ENCODE measurements at regions not wholly inside any gene's neighbourhood (a gene's known extent, or its start where the extent isn't known, plus 50 kb on each side); places are given as distances from the start of the nearest gene placed in this dataset.

- peaks cover 0 to 3% (median 0%) of the 10 kb centered on the region in 4 donors for H3K27me3 ChIP-seq (ENCODE audit: control insufficient read depth in 4 of 4, insufficient read depth in 4 of 4, low read length in 3 of 4)
- H3K9ac ChIP-seq (ENCODE audit: low read depth in 1 of 2, low read length in 2 of 2), result no peak overlapping the region
- WGBS, result 79% methylated on average over 12 of the region's 12 CpGs
- H3K4me1 ChIP-seq (ENCODE audit: control insufficient read depth in 4 of 4, insufficient read depth in 4 of 4, low read length in 3 of 4), result no peaks in the 10 kb centered on the region
- H3K36me3 ChIP-seq (ENCODE audit: control insufficient read depth in 4 of 4, insufficient read depth in 3 of 4, low read depth in 1 of 4, low read length in 3 of 4), result no peaks in the 10 kb centered on the region
- H3K4me3 ChIP-seq (ENCODE audit: low read depth in 1 of 3, low read length in 3 of 3), result no peak overlapping the region
- no peak for DNase-seq (ENCODE audit: low spot score)
- TF ChIP-seq FOXA2 (IDR thresholded peaks at IDR 0.05) (no peak), EGR1 (IDR thresholded peaks at IDR 0.05; ENCODE audit: low read depth in 2 of 2) (no peak), RXRA (IDR thresholded peaks at IDR 0.05) (no peak), HNF4A (conservative IDR thresholded peaks at IDR 0.05) (no peak), HNF4G (IDR thresholded peaks at IDR 0.05) (no peak), REST (IDR thresholded peaks at IDR 0.05) (no peak), FOXA1 (IDR thresholded peaks at IDR 0.05) (no peak), ATF3 (IDR thresholded peaks at IDR 0.05) (no peak), YY1 (IDR thresholded peaks at IDR 0.05) (no peak)
- no peak overlapping the region for H3K27ac ChIP-seq (ENCODE audit: low read depth in 1 of 2, low read length in 2 of 2)
- H3K9me3 ChIP-seq (ENCODE audit: control insufficient read depth in 4 of 4, low read length in 3 of 4), result no peaks in the 10 kb centered on the region
These were observed 86.2 kb upstream of the KIT start for GRCh38 chr4:54571293-54572151.

GRCh38 chr4:54572152-54572542 is 85.6 kb upstream of the KIT start:
- H3K27me3 ChIP-seq (ENCODE audit: control insufficient read depth in 4 of 4, insufficient read depth in 4 of 4, low read length in 3 of 4), result peaks cover 0 to 3% (median 0%) of the 10 kb centered on the region in 4 donors
- H3K4me3 ChIP-seq (ENCODE audit: low read depth in 1 of 3, low read length in 3 of 3), result no peak overlapping the region
- no peaks in the 10 kb centered on the region for H3K9me3 ChIP-seq (ENCODE audit: control insufficient read depth in 4 of 4, low read length in 3 of 4)
- no peaks in the 10 kb centered on the region for H3K36me3 ChIP-seq (ENCODE audit: control insufficient read depth in 4 of 4, insufficient read depth in 3 of 4, low read depth in 1 of 4, low read length in 3 of 4)
- H3K9ac ChIP-seq (ENCODE audit: low read depth in 1 of 2, low read length in 2 of 2), result no peak overlapping the region
- H3K27ac ChIP-seq (ENCODE audit: low read depth in 1 of 2, low read length in 2 of 2), result no peak overlapping the region
- no peaks in the 10 kb centered on the region for H3K4me1 ChIP-seq (ENCODE audit: control insufficient read depth in 4 of 4, insufficient read depth in 4 of 4, low read length in 3 of 4)
- DNase-seq (ENCODE audit: low spot score), result no peak
- no peak for TF ChIP-seq REST (IDR thresholded peaks at IDR 0.05)
- TF ChIP-seq EGR1 (IDR thresholded peaks at IDR 0.05; ENCODE audit: low read depth in 2 of 2), result no peak
- TF ChIP-seq YY1 (IDR thresholded peaks at IDR 0.05), result no peak
- TF ChIP-seq RAD21 (IDR thresholded peaks at IDR 0.05), result no peak
- TF ChIP-seq HNF4G (IDR thresholded peaks at IDR 0.05), result no peak
